ENCODE measurements at regions not wholly inside any gene's neighbourhood (a gene's known extent, or its start where the extent isn't known, plus 50 kb on each side); places are given as distances from the start of the nearest gene placed in this dataset.

GRCh38 chr4:112732142-112732541 is 95.2 kb downstream of the LARP7 start:
- Mint-ChIP-seq H3K36me3 (ENCODE audit: insufficient read depth, unreplicated experiment) (no peaks in the 10 kb centered on the region), H3K27me3 (ENCODE audit: insufficient read depth, unreplicated experiment) (no peaks in the 10 kb centered on the region), H3K9me3 (ENCODE audit: unreplicated experiment) (no peaks in the 10 kb centered on the region), H3K4me3 (ENCODE audit: unreplicated experiment) (no peak overlapping the region), H3K27ac (ENCODE audit: unreplicated experiment) (no peak overlapping the region), H3K4me1 (ENCODE audit: low read depth, unreplicated experiment) (no peaks in the 10 kb centered on the region)
- DNase-seq, result no peak
- no TSS peak for BruUV-seq (replicated peaks)
- TF ChIP-seq, protein P1, sequence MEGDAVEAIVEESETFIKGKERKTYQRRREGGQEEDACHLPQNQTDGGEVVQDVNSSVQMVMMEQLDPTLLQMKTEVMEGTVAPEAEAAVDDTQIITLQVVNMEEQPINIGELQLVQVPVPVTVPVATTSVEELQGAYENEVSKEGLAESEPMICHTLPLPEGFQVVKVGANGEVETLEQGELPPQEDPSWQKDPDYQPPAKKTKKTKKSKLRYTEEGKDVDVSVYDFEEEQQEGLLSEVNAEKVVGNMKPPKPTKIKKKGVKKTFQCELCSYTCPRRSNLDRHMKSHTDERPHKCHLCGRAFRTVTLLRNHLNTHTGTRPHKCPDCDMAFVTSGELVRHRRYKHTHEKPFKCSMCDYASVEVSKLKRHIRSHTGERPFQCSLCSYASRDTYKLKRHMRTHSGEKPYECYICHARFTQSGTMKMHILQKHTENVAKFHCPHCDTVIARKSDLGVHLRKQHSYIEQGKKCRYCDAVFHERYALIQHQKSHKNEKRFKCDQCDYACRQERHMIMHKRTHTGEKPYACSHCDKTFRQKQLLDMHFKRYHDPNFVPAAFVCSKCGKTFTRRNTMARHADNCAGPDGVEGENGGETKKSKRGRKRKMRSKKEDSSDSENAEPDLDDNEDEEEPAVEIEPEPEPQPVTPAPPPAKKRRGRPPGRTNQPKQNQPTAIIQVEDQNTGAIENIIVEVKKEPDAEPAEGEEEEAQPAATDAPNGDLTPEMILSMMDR (IDR thresholded peaks at IDR 0.05; ENCODE audit: insufficient read depth in 1 of 2, low read depth in 1 of 2, low read length in 1 of 2, severe bottlenecking in 1 of 2, unreplicated experiment in 1 of 2), result no peak
- no peaks in the 10 kb centered on the region for H3K4me1 ChIP-seq
- H3K36me3 ChIP-seq (ENCODE audit: control insufficient read depth, insufficient read depth, low read length), result no peaks in the 10 kb centered on the region
- no peaks in the 10 kb centered on the region for H3K9me3 ChIP-seq
- no peak overlapping the region for H3K4me3 ChIP-seq (ENCODE audit: low read depth, low read length)
- intact Hi-C loops (cut with micrococcal nuclease; ENCODE audit: unreplicated experiment), result no loop called here
- ChIA-PET CTCF (interaction anchor here (0.6 kb wide), 1 partner anchor 12 kb away, joined by 3 read pairs; no protein-coding TSS in a partner anchor), POLR2A (no interaction called here)
- no peaks in the 10 kb centered on the region for H3K27me3 ChIP-seq (replicated peaks; ENCODE audit: control insufficient read depth, insufficient read depth, low read length)

DNA sequence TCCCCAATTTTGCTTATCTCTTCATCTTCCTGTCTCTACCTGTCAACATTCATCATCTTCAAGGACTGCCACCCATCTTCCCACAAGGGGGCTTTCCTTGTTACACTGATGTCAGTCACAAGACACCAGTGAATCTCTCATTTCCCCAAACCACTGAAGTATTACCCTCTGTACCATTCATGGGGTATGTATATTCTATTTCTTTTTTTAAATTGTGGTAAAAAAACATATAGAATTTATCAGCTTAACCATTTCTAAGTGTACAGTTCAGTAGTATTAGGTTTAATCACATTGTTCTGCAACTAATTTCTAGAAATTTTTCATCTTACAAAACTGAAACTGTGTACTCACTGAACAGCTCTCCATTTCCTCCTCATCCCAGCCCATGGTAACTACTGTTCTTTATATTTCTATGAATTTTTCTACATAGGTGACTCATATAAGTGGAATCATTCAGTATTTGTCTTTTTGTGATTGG is 98.6 kb downstream of the LARP7 start:
- Histone ChIP-seq H3K4me3 (ENCODE audit: low read depth, low read length) (no peak overlapping the region), H3K36me3 (ENCODE audit: control insufficient read depth, insufficient read depth, low read length) (no peaks in the 10 kb centered on the region), H3K9me3 (no peaks in the 10 kb centered on the region), H3K27me3 (replicated peaks; ENCODE audit: control insufficient read depth, insufficient read depth, low read length) (no peaks in the 10 kb centered on the region), H3K4me1 (no peaks in the 10 kb centered on the region)
- intact Hi-C loops (cut with micrococcal nuclease; ENCODE audit: unreplicated experiment), result no loop called here
- Mint-ChIP-seq H3K27ac (ENCODE audit: unreplicated experiment) (no peak overlapping the region), H3K27me3 (ENCODE audit: insufficient read depth, unreplicated experiment) (no peaks in the 10 kb centered on the region), H3K4me1 (ENCODE audit: low read depth, unreplicated experiment) (no peaks in the 10 kb centered on the region), H3K4me3 (ENCODE audit: unreplicated experiment) (no peak overlapping the region), H3K36me3 (ENCODE audit: insufficient read depth, unreplicated experiment) (no peaks in the 10 kb centered on the region), H3K9me3 (ENCODE audit: unreplicated experiment) (no peaks in the 10 kb centered on the region)
- no peak for DNase-seq
- no TSS peak for BruUV-seq (replicated peaks)
- TF ChIP-seq, protein P1 (IDR thresholded peaks at IDR 0.05; ENCODE audit: insufficient read depth in 1 of 2, low read depth in 1 of 2, low read length in 1 of 2, severe bottlenecking in 1 of 2, unreplicated experiment in 1 of 2), result no peak
- ChIA-PET CTCF (no interaction called here), POLR2A (no interaction called here)

- Histone ChIP-seq H3K4me1 (no peaks in the 10 kb centered on the region), H3K36me3 (ENCODE audit: control insufficient read depth, insufficient read depth, low read length) (no peaks in the 10 kb centered on the region), H3K9me3 (no peaks in the 10 kb centered on the region), H3K4me3 (ENCODE audit: low read depth, low read length) (no peak overlapping the region), H3K27me3 (replicated peaks; ENCODE audit: control insufficient read depth, insufficient read depth, low read length) (no peaks in the 10 kb centered on the region)
- no peak for DNase-seq
- no TSS peak for BruUV-seq (replicated peaks)
- CTCF ChIA-PET, result no interaction called here
- Mint-ChIP-seq H3K9me3 (ENCODE audit: unreplicated experiment) (no peaks in the 10 kb centered on the region), H3K4me3 (ENCODE audit: unreplicated experiment) (no peak overlapping the region), H3K27ac (ENCODE audit: unreplicated experiment) (no peak overlapping the region), H3K36me3 (ENCODE audit: insufficient read depth, unreplicated experiment) (no peaks in the 10 kb centered on the region), H3K27me3 (ENCODE audit: insufficient read depth, unreplicated experiment) (no peaks in the 10 kb centered on the region), H3K4me1 (ENCODE audit: low read depth, unreplicated experiment) (no peaks in the 10 kb centered on the region)
- TF ChIP-seq, protein P1 (IDR thresholded peaks at IDR 0.05; ENCODE audit: insufficient read depth in 1 of 2, low read depth in 1 of 2, low read length in 1 of 2, severe bottlenecking in 1 of 2, unreplicated experiment in 1 of 2), result no peak
- intact Hi-C loops (cut with micrococcal nuclease; ENCODE audit: unreplicated experiment), result no loop called here
- POLR2A ChIA-PET, result no interaction called here
These were observed 99.8 kb downstream of the LARP7 start for GRCh38 chr4:112736718-112737135.
